ENCODE measurements at regions not wholly inside any gene's neighbourhood (a gene's known extent, or its start where the extent isn't known, plus 50 kb on each side); places are given as distances from the start of the nearest gene placed in this dataset.

- no peak overlapping the region for H3K27ac ChIP-seq
- TF ChIP-seq CTCF (IDR thresholded peaks at IDR 0.05) (no peak), POLR2A (IDR thresholded peaks at IDR 0.05) (no peak)
- 76% methylated on average over 5 of the region's 5 CpGs; no CpG with 5 or more reads in 1 of the 2 donors for WGBS, 2 donors
- ATAC-seq, result no peak
- no peaks in the 10 kb centered on the region for H3K9me3 ChIP-seq
- DNase-seq, result no peak
- no peak overlapping the region for H3K4me3 ChIP-seq
- peaks cover 0 to 4% of the 10 kb centered on the region in 2 donors for H3K27me3 ChIP-seq
- peaks cover 2% of the 10 kb centered on the region for H3K4me1 ChIP-seq
- intact Hi-C loops (cut with DNase I), result no loop called here
- no peaks in the 10 kb centered on the region for H3K36me3 ChIP-seq (replicated peaks in 1 of 2; ENCODE audit: insufficient read depth in 1 of 2, low read depth in 2 of 2)
Observed at GRCh38 chr9:93865716-93866115, 89.4 kb downstream of the BARX1 start.

- 86 to 90% methylated on average over 7 of the region's 7 CpGs for WGBS, 2 donors
- intact Hi-C loops (cut with DNase I), result no loop called here
- DNase-seq, result no peak
Observed at GRCh38 chr9:93865245-93865644, 89.9 kb downstream of the BARX1 start.

DNA sequence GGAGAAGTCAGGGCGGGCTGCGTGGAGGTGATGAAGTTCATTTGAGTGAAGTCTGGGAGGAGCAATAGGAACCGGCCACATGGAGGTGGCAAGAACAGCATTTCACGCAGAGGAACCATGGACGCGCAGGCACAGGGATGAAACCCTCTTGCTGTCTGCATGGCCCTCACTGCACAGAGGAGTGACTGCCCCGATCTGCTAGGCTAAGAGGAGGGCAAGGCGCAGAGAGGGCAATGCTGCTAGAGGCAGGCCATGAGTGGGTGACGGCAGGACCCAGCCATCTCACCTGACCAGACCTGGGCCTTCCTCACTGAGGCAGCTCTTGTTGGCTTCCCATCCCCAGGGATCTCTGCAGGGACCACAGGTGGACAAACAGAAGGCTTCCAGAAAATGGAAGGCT, 90.3 kb downstream of the BARX1 start:
- no peak for ATAC-seq
- Histone ChIP-seq H3K27me3 (peaks cover 0 to 8% of the 10 kb centered on the region in 2 donors), H3K36me3 (replicated peaks in 1 of 2; ENCODE audit: insufficient read depth in 1 of 2, low read depth in 2 of 2) (no peaks in the 10 kb centered on the region), H3K4me1 (peaks cover 5% of the 10 kb centered on the region), H3K9me3 (no peaks in the 10 kb centered on the region), H3K4me3 (no peak overlapping the region), H3K27ac (no peak overlapping the region)
- TF ChIP-seq CTCF (IDR thresholded peaks at IDR 0.05) (no peak), POLR2A (IDR thresholded peaks at IDR 0.05) (no peak)
- intact Hi-C loops (cut with DNase I), result no loop called here
- WGBS, 2 donors, result 83 to 84% methylated on average over 9 of the region's 9 CpGs
- no peak for DNase-seq

More at GRCh38 chr9:93865245-93865644, 89.9 kb downstream of the BARX1 start:
- peaks cover 5% of the 10 kb centered on the region for H3K4me1 ChIP-seq
- no peak overlapping the region for H3K27ac ChIP-seq
- peaks cover 0 to 8% of the 10 kb centered on the region in 2 donors for H3K27me3 ChIP-seq
- no peak for TF ChIP-seq CTCF (IDR thresholded peaks at IDR 0.05)
- H3K36me3 ChIP-seq (replicated peaks in 1 of 2; ENCODE audit: insufficient read depth in 1 of 2, low read depth in 2 of 2), result no peaks in the 10 kb centered on the region
- no peak for ATAC-seq
- no peak overlapping the region for H3K4me3 ChIP-seq
- H3K9me3 ChIP-seq, result no peaks in the 10 kb centered on the region

- 49 to 56% methylated on average over 12 of the region's 12 CpGs for WGBS, 2 donors
- ATAC-seq, result no peak
- H3K36me3 ChIP-seq (replicated peaks in 1 of 2; ENCODE audit: insufficient read depth in 1 of 2, low read depth in 2 of 2), result no peaks in the 10 kb centered on the region
- TF ChIP-seq CTCF (IDR thresholded peaks at IDR 0.05) (no peak), POLR2A (IDR thresholded peaks at IDR 0.05) (no peak)
- no peaks in the 10 kb centered on the region for H3K9me3 ChIP-seq
- peaks cover 5% of the 10 kb centered on the region for H3K4me1 ChIP-seq
- peaks cover 0 to 8% of the 10 kb centered on the region in 2 donors for H3K27me3 ChIP-seq
- no peak overlapping the region for H3K27ac ChIP-seq
- intact Hi-C loops (cut with DNase I), result no loop called here
- H3K4me3 ChIP-seq, result no peak overlapping the region
- no peak for DNase-seq
Observed at GRCh38 chr9:93864032-93864431, 91.1 kb downstream of the BARX1 start.

GRCh38 chr9:93862877-93863545, 92.1 kb downstream of the BARX1 start:
- ATAC-seq (no peak), DNase-seq (no peak)
- intact Hi-C loops (cut with DNase I), result no loop called here
- Histone ChIP-seq H3K27ac (no peak overlapping the region), H3K9me3 (no peaks in the 10 kb centered on the region), H3K4me1 (peaks cover 5% of the 10 kb centered on the region), H3K36me3 (replicated peaks in 1 of 2; ENCODE audit: insufficient read depth in 1 of 2, low read depth in 2 of 2) (no peaks in the 10 kb centered on the region), H3K27me3 (peaks cover 0 to 8% of the 10 kb centered on the region in 2 donors), H3K4me3 (no peak overlapping the region)
- TF ChIP-seq POLR2A (IDR thresholded peaks at IDR 0.05), result no peak
- TF ChIP-seq CTCF (IDR thresholded peaks at IDR 0.05), result no peak
- 84 to 88% methylated on average over 6 of the region's 7 CpGs for WGBS, 2 donors

All from body of pancreas (tissue), 4 donors.